ENCODE measurements at regions not wholly inside any gene's neighbourhood (a gene's known extent, or its start where the extent isn't known, plus 50 kb on each side); places are given as distances from the start of the nearest gene placed in this dataset.
"Not testable (repeated sequence)": the region's sequence is repeated elsewhere in the genome, so short reads cannot be mapped to it uniquely, and the experiment has no call there.

- H3K4me1 ChIP-seq (ENCODE audit: control insufficient read depth, insufficient read depth, low read length) = no peaks in the 10 kb centered on the region
- H3K4me2 ChIP-seq (ENCODE audit: low read length) = no peak overlapping the region
- H3K27me3 ChIP-seq (ENCODE audit: control insufficient read depth, insufficient read depth, low read length) = no peaks in the 10 kb centered on the region
- no peak overlapping the region for H3K4me3 ChIP-seq (ENCODE audit: low read length)
- no peaks in the 10 kb centered on the region for H3K9me3 ChIP-seq (replicated peaks; ENCODE audit: low read length)
- H3K36me3 ChIP-seq (ENCODE audit: insufficient read depth, low read length) = no peaks in the 10 kb centered on the region
- H3K9ac ChIP-seq (ENCODE audit: low read depth, low read length) = no peak overlapping the region
These were observed 96.7 kb downstream of the ASB1 start for GRCh38 chr2:238523158-238524110.

GRCh38 chr2:238524426-238524983 lies 97.8 kb downstream of the ASB1 start:
- Histone ChIP-seq H3K4me2 (ENCODE audit: low read length) (no peak overlapping the region), H3K36me3 (ENCODE audit: insufficient read depth, low read length) (no peaks in the 10 kb centered on the region), H3K9me3 (replicated peaks; ENCODE audit: low read length) (no peaks in the 10 kb centered on the region), H3K27me3 (ENCODE audit: control insufficient read depth, insufficient read depth, low read length) (no peaks in the 10 kb centered on the region), H3K4me3 (ENCODE audit: low read length) (no peak overlapping the region), H3K4me1 (ENCODE audit: control insufficient read depth, insufficient read depth, low read length) (no peaks in the 10 kb centered on the region), H3K9ac (ENCODE audit: low read depth, low read length) (no peak overlapping the region)

GRCh38 chr2:238525990-238526389 lies 99.3 kb downstream of the ASB1 start:
- Histone ChIP-seq H3K27me3 (ENCODE audit: control insufficient read depth, insufficient read depth, low read length) (no peaks in the 10 kb centered on the region), H3K9me3 (replicated peaks; ENCODE audit: low read length) (no peaks in the 10 kb centered on the region), H3K4me1 (ENCODE audit: control insufficient read depth, insufficient read depth, low read length) (no peaks in the 10 kb centered on the region), H3K4me3 (ENCODE audit: low read length) (no peak overlapping the region), H3K36me3 (ENCODE audit: insufficient read depth, low read length) (no peaks in the 10 kb centered on the region), H3K4me2 (ENCODE audit: low read length) (no peak overlapping the region), H3K9ac (ENCODE audit: low read depth, low read length) (no peak overlapping the region)

GRCh38 chr2:238527565-238527964 lies 100.8 kb downstream of the ASB1 start:
- Histone ChIP-seq H3K4me2 (ENCODE audit: low read length) (no peak overlapping the region), H3K4me1 (ENCODE audit: control insufficient read depth, insufficient read depth, low read length) (no peaks in the 10 kb centered on the region), H3K9ac (ENCODE audit: low read depth, low read length) (no peak overlapping the region), H3K27me3 (ENCODE audit: control insufficient read depth, insufficient read depth, low read length) (no peaks in the 10 kb centered on the region), H3K9me3 (replicated peaks; ENCODE audit: low read length) (peaks cover 3% of the 10 kb centered on the region), H3K4me3 (ENCODE audit: low read length) (no peak overlapping the region), H3K36me3 (ENCODE audit: insufficient read depth, low read length) (no peaks in the 10 kb centered on the region)

GRCh38 chr2:238528953-238529781 lies 102.4 kb downstream of the ASB1 start:
- Histone ChIP-seq H3K4me2 (ENCODE audit: low read length) (no peak overlapping the region), H3K9me3 (replicated peaks; ENCODE audit: low read length) (peaks cover 3% of the 10 kb centered on the region), H3K27me3 (ENCODE audit: control insufficient read depth, insufficient read depth, low read length) (no peaks in the 10 kb centered on the region), H3K4me1 (ENCODE audit: control insufficient read depth, insufficient read depth, low read length) (no peaks in the 10 kb centered on the region), H3K4me3 (ENCODE audit: low read length) (no peak overlapping the region), H3K36me3 (ENCODE audit: insufficient read depth, low read length) (no peaks in the 10 kb centered on the region), H3K9ac (ENCODE audit: low read depth, low read length) (no peak overlapping the region)

GRCh38 chr2:238531017-238531645 lies 104.4 kb downstream of the ASB1 start:
- not testable (repeated sequence) for H3K36me3 ChIP-seq (ENCODE audit: insufficient read depth, low read length); H3K4me1 ChIP-seq (ENCODE audit: control insufficient read depth, insufficient read depth, low read length); H3K4me3 ChIP-seq (ENCODE audit: low read length); H3K9me3 ChIP-seq (replicated peaks; ENCODE audit: low read length); H3K27me3 ChIP-seq (ENCODE audit: control insufficient read depth, insufficient read depth, low read length); H3K4me2 ChIP-seq (ENCODE audit: low read length); H3K9ac ChIP-seq (ENCODE audit: low read depth, low read length)

GRCh38 chr2:238543732-238544131 lies 117.0 kb downstream of the ASB1 start:
- H3K4me2 ChIP-seq (ENCODE audit: low read length); H3K36me3 ChIP-seq (ENCODE audit: insufficient read depth, low read length); H3K9ac ChIP-seq (ENCODE audit: low read depth, low read length); H3K27me3 ChIP-seq (ENCODE audit: control insufficient read depth, insufficient read depth, low read length); H3K9me3 ChIP-seq (replicated peaks; ENCODE audit: low read length); H3K4me3 ChIP-seq (ENCODE audit: low read length); H3K4me1 ChIP-seq (ENCODE audit: control insufficient read depth, insufficient read depth, low read length): not testable (repeated sequence)

GRCh38 chr2:238548902-238549462 lies 122.3 kb downstream of the ASB1 start:
- Histone ChIP-seq H3K4me1 (ENCODE audit: control insufficient read depth, insufficient read depth, low read length) (no peaks in the 10 kb centered on the region), H3K9me3 (replicated peaks; ENCODE audit: low read length) (no peaks in the 10 kb centered on the region), H3K36me3 (ENCODE audit: insufficient read depth, low read length) (no peaks in the 10 kb centered on the region), H3K9ac (ENCODE audit: low read depth, low read length) (no peak overlapping the region), H3K4me2 (ENCODE audit: low read length) (no peak overlapping the region), H3K4me3 (ENCODE audit: low read length) (no peak overlapping the region), H3K27me3 (ENCODE audit: control insufficient read depth, insufficient read depth, low read length) (no peaks in the 10 kb centered on the region)

GRCh38 chr2:238549866-238550265 lies 123.1 kb downstream of the ASB1 start:
- no peak overlapping the region for H3K4me3 ChIP-seq (ENCODE audit: low read length)
- no peak overlapping the region for H3K9ac ChIP-seq (ENCODE audit: low read depth, low read length)
- no peaks in the 10 kb centered on the region for H3K4me1 ChIP-seq (ENCODE audit: control insufficient read depth, insufficient read depth, low read length)
- H3K36me3 ChIP-seq (ENCODE audit: insufficient read depth, low read length) = no peaks in the 10 kb centered on the region
- peaks cover 2% of the 10 kb centered on the region for H3K27me3 ChIP-seq (ENCODE audit: control insufficient read depth, insufficient read depth, low read length)
- no peaks in the 10 kb centered on the region for H3K9me3 ChIP-seq (replicated peaks; ENCODE audit: low read length)
- no peak overlapping the region for H3K4me2 ChIP-seq (ENCODE audit: low read length)

- no peaks in the 10 kb centered on the region for H3K9me3 ChIP-seq (replicated peaks; ENCODE audit: low read length)
- no peak overlapping the region for H3K4me3 ChIP-seq (ENCODE audit: low read length)
- H3K36me3 ChIP-seq (ENCODE audit: insufficient read depth, low read length) = no peaks in the 10 kb centered on the region
- H3K4me1 ChIP-seq (ENCODE audit: control insufficient read depth, insufficient read depth, low read length) = no peaks in the 10 kb centered on the region
- H3K9ac ChIP-seq (ENCODE audit: low read depth, low read length) = no peak overlapping the region
- H3K4me2 ChIP-seq (ENCODE audit: low read length) = no peak overlapping the region
- H3K27me3 ChIP-seq (ENCODE audit: control insufficient read depth, insufficient read depth, low read length) = peaks cover 11% of the 10 kb centered on the region
These were observed 124.4 kb downstream of the ASB1 start for GRCh38 chr2:238551091-238551490.

GRCh38 chr2:238552226-238552625 lies 125.5 kb downstream of the ASB1 start:
- H3K27me3 ChIP-seq (ENCODE audit: control insufficient read depth, insufficient read depth, low read length) = peaks cover 19% of the 10 kb centered on the region
- H3K9ac ChIP-seq (ENCODE audit: low read depth, low read length) = no peak overlapping the region
- H3K4me3 ChIP-seq (ENCODE audit: low read length) = no peak overlapping the region
- no peaks in the 10 kb centered on the region for H3K4me1 ChIP-seq (ENCODE audit: control insufficient read depth, insufficient read depth, low read length)
- no peak overlapping the region for H3K4me2 ChIP-seq (ENCODE audit: low read length)
- no peaks in the 10 kb centered on the region for H3K9me3 ChIP-seq (replicated peaks; ENCODE audit: low read length)
- no peaks in the 10 kb centered on the region for H3K36me3 ChIP-seq (ENCODE audit: insufficient read depth, low read length)
